ENCODE measurements at regions not wholly inside any gene's neighbourhood (a gene's known extent, or its start where the extent isn't known, plus 50 kb on each side); places are given as distances from the start of the nearest gene placed in this dataset.
"Not testable (repeated sequence)": the region's sequence is repeated elsewhere in the genome, so short reads cannot be mapped to it uniquely, and the experiment has no call there.

DNA sequence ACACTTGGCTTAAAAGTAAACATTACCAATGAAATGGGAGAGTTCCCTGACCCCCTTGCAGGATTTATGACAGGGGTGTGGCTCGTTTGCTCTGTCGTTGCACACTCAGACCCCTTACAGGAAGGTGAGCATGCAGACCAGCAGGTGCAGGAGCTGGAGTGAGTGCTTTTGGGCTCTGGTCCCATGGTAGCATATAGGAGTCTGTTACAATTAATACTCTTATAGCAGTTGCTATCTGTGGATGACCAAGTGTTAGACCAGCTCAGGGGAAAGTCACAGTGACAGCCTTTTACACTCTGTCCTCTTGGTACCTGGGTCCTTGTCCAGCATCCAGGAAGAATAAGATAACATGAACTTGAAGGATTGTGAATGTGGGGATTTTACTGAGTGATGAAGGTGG is 1177.5 kb downstream of the NSUN3 start:
- no peak for DNase-seq (ENCODE audit: low read depth)
- Histone ChIP-seq H3K4me3 (ENCODE audit: low read depth, low read length) (no peak overlapping the region), H3K27me3 (ENCODE audit: control insufficient read depth, insufficient read depth, low read length) (no peaks in the 10 kb centered on the region), H3K36me3 (ENCODE audit: control insufficient read depth, insufficient read depth, low read length) (no peaks in the 10 kb centered on the region)
- TF ChIP-seq, protein P1, sequence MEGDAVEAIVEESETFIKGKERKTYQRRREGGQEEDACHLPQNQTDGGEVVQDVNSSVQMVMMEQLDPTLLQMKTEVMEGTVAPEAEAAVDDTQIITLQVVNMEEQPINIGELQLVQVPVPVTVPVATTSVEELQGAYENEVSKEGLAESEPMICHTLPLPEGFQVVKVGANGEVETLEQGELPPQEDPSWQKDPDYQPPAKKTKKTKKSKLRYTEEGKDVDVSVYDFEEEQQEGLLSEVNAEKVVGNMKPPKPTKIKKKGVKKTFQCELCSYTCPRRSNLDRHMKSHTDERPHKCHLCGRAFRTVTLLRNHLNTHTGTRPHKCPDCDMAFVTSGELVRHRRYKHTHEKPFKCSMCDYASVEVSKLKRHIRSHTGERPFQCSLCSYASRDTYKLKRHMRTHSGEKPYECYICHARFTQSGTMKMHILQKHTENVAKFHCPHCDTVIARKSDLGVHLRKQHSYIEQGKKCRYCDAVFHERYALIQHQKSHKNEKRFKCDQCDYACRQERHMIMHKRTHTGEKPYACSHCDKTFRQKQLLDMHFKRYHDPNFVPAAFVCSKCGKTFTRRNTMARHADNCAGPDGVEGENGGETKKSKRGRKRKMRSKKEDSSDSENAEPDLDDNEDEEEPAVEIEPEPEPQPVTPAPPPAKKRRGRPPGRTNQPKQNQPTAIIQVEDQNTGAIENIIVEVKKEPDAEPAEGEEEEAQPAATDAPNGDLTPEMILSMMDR (IDR thresholded peaks at IDR 0.05; ENCODE audit: insufficient read depth, low read length, poor library complexity, severe bottlenecking), result no peak

DNA sequence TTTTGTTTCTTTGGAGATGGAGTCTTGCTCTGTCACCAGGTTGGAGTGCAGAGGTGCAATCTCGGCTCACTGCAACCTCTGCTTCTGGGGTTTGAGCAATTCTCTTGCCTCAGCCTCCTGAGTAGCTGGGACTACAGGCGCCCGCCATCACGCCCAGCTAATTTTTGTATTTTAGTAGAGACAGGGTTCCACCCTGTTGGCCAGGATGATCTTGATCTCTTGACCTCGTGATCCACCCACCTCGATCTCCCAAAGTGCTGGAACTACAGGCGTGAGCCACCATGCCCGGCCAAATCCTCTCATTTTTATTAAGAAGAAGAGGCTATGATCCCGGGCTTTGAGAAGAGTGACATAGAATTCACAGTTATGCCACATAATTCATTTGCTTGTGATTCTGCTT is 1178.4 kb downstream of the NSUN3 start:
- H3K27me3 ChIP-seq (ENCODE audit: control insufficient read depth, insufficient read depth, low read length); H3K4me3 ChIP-seq (ENCODE audit: low read depth, low read length); H3K36me3 ChIP-seq (ENCODE audit: control insufficient read depth, insufficient read depth, low read length); DNase-seq (ENCODE audit: low read depth): not testable (repeated sequence)

DNA sequence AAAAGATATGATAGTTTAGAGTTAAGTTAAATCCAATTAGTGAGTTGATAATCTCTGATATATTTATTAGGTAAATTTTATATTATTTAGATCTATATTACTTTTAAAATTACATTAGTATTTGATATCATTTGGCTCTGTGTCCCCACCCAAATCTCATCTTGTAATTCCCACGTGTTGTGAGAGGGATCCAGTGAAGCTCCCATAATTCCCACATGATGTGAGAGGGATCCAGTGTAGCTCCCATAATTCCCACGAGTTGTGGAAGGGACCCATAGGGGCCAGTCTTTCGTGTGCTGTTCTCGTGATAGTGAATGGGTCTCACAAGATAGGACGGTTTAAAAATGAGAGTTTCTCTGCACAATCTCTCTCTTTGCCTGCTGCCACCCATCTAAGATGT is 1183.6 kb downstream of the NSUN3 start:
- TF ChIP-seq, protein P1 (IDR thresholded peaks at IDR 0.05; ENCODE audit: insufficient read depth, low read length, poor library complexity, severe bottlenecking), result no peak
- Histone ChIP-seq H3K4me3 (ENCODE audit: low read depth, low read length) (no peak overlapping the region), H3K27me3 (ENCODE audit: control insufficient read depth, insufficient read depth, low read length) (no peaks in the 10 kb centered on the region), H3K36me3 (ENCODE audit: control insufficient read depth, insufficient read depth, low read length) (no peaks in the 10 kb centered on the region)
- DNase-seq (ENCODE audit: low read depth), result no peak

DNA sequence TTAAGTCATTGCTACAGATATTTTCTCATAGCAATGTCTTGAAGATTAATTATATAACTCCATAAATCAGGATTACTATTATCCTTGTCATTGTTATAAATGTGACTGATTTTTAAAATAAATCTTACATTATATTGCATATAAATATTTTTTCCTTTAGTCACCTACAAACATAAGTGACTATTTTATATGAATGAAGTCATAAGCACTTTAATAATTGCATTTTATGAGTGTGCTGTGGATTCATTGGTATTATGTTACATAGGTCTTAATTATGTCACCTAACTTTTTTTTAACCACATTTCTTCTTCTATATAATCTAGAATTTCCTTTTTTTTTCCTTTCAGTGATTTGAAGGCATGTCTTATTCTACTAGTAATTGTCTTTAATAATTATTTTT is 1191.2 kb downstream of the NSUN3 start:
- TF ChIP-seq, protein P1 (IDR thresholded peaks at IDR 0.05; ENCODE audit: insufficient read depth, low read length, poor library complexity, severe bottlenecking), result no peak
- H3K36me3 ChIP-seq (ENCODE audit: control insufficient read depth, insufficient read depth, low read length), result no peaks in the 10 kb centered on the region
- no peaks in the 10 kb centered on the region for H3K27me3 ChIP-seq (ENCODE audit: control insufficient read depth, insufficient read depth, low read length)
- no peak overlapping the region for H3K4me3 ChIP-seq (ENCODE audit: low read depth, low read length)
- no peak for DNase-seq (ENCODE audit: low read depth)

DNA sequence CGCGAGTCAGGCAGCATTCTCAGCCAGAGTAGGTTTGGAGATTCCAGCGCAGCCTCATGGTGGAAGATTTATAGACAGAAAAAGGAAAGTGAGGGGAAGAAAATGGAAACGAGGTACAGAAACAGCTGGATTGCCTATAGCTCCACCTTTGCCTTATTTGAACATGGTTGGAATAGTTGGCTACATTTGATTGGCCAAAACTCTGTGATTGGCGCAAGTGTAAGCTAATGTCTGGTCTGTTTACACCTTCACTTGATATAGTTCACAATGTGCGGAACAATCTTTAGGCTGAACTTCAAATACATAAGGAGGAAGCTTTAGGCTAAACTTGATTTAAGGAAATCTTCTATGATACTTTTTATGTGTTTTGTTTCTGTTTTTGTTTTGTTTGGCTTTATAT is 1191.9 kb downstream of the NSUN3 start:
- Histone ChIP-seq H3K27me3 (ENCODE audit: control insufficient read depth, insufficient read depth, low read length) (no peaks in the 10 kb centered on the region), H3K36me3 (ENCODE audit: control insufficient read depth, insufficient read depth, low read length) (no peaks in the 10 kb centered on the region), H3K4me3 (ENCODE audit: low read depth, low read length) (no peak overlapping the region)
- TF ChIP-seq, protein P1 (IDR thresholded peaks at IDR 0.05; ENCODE audit: insufficient read depth, low read length, poor library complexity, severe bottlenecking), result no peak
- no peak for DNase-seq (ENCODE audit: low read depth)

DNA sequence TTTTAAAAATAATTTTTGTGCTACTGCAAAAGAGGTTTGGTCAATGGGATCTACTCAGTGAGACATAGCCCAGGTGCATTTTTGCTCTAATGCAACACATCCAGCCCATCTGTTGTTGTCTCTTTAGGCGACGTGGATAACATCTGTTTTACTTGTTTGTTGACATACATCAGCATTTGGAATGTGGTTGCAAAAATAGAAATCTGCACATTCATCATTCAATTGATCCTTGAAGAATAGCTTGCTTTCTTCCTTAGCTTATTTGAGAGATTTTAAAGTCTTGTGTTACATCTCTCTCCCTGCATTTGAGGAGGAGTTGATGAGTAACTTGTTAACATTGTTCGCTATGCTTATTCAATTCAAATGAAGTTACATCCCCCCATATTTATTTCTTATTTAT is 1202.3 kb downstream of the NSUN3 start:
- H3K27me3 ChIP-seq (ENCODE audit: control insufficient read depth, insufficient read depth, low read length), result no peaks in the 10 kb centered on the region
- DNase-seq (ENCODE audit: low read depth), result no peak
- H3K36me3 ChIP-seq (ENCODE audit: control insufficient read depth, insufficient read depth, low read length), result no peaks in the 10 kb centered on the region
- TF ChIP-seq, protein P1 (IDR thresholded peaks at IDR 0.05; ENCODE audit: insufficient read depth, low read length, poor library complexity, severe bottlenecking), result no peak
- no peak overlapping the region for H3K4me3 ChIP-seq (ENCODE audit: low read depth, low read length)

Data from kidney epithelial cell (primary cell).